ENCODE measurements at regions not wholly inside any gene's neighbourhood (a gene's known extent, or its start where the extent isn't known, plus 50 kb on each side); places are given as distances from the start of the nearest gene placed in this dataset.

DNA sequence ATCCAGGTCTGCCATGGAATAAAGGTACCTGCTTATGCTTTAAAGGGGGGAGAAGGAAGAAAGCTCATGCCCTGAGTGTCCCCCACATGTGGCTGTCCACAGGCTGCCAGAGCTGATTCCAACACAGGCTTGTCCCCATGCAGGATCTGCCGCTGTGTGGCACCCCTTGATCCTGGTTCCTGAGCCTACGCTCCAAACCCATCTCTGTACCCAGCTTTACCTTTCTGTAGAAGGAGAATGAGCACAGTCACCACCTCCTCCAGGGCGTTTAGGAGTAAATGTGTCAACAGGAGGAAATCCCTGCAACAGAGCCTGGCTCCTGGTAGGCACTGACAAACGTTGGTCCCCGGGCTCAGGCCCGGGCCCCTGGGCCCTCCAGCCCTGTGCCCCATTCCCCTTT lies 175.6 kb downstream of the RBFOX3 start:
- intact Hi-C loops (cut with DNase I) = no loop called here
- no peak for DNase-seq
- ATAC-seq = no peak

DNA sequence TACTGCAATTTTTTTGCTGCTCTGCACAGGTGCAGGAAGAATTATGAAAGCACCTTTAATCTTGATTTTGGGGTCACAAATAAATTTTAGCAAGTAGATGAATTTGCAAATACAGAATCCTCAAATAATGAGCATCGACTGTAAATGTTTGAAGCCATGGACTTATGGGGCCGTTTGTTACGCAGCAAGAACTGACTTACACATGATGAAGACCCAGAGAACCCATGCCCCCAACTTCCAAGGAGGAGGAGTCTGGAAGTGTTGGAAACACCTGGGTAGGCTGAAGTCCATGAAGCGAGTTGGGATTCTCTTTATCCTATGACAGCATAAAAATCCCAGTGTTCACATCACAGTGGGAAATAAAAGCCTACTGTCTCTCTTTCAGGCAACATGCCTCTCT lies 176.6 kb downstream of the RBFOX3 start:
- no peak for DNase-seq
- intact Hi-C loops (cut with DNase I) = no loop called here
- ATAC-seq = no peak

DNA sequence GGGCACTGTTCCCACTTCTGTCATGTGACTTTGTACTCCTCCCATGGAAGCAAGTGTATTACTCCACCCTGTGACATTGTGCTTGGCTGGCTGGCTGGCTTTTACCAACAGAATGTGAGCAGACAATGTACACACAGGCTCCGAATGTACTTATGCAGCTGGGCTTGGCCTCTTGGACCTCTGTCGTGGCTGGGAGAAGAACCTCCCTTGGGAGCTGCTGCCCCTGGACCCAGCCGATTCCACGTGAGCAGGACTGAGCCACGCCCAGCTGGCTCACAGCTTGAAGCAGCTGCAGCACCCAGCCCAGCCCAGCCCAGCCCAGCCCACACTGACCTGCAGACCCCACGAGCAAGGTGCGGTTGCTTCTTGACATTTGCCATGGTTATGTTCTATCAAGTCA lies 177.5 kb downstream of the RBFOX3 start:
- ATAC-seq (no peak), DNase-seq (no peak)
- intact Hi-C loops (cut with DNase I) = no loop called here

DNA sequence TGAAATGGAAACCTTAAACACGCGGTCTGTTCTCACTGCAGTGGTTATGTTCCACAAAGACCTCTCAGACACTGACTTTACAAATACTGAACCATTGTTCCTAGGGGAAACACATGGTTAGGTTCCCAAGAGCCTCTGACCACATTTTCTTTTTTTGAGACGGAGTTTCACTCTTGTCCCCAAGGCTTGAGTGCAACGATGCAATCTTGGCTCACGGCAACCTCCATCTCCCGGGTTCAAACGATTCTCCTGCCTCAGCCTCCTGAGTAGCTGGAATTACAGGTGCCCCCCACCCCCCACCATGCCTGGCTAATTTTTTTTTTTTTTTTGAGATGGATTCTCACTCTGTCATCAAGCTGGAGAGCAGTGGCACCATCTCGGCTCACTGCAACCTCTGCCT lies 179.7 kb downstream of the RBFOX3 start:
- intact Hi-C loops (cut with DNase I) = no loop called here
- DNase-seq = no peak
- no peak for ATAC-seq

DNA sequence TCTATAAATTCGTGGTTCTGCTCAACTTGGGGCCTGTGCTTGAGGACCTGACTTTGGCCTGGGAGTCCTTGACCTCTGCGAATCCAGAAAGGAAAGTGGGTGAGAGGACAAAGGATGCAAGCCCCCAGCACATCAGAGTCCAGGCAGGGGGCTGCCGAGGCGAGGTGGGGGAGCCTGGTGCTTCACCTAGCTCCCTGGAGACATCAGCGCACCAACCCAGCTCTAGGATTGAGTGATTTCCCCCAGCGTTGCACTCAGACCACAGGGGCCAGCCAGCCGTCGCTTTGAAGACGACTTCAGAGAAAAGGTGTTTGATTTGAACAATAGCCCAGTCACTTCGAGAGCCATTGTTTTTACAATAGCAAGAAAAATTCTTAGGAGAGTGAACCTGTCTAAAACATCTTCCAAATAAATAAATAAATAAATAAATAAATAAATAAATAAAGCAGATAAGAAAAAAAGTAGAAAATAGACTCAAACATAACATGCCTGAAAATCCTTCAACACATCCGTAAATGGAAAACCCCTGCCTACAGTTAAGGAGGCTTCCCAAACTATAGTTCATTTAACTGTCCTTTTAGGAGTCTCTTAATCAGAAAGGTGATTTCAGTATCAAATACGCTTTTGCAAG lies 180.9 kb downstream of the RBFOX3 start:
- intact Hi-C loops (cut with DNase I) = no loop called here
- DNase-seq (no peak), ATAC-seq (no peak)

DNA sequence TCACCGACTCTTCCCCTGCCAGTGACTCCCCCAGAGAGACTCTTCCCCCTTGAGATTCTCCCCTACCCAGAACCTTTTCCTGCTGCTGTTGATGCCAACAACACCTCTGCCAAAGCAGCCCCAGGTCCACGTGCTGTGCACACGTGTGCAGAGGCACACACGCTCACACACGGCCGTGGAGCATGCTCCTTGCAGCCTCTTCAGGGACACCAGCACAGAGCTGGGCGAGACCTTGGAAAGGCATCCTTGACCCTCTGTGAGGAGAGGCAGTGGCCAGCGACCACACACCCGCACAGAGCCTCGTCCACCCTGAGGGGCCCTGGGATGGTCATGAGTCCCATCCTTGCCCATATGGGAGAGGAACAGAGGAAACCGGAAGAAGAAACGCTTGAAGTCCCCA lies 181.9 kb downstream of the RBFOX3 start:
- intact Hi-C loops (cut with DNase I) = no loop called here
- DNase-seq = no peak
- no peak for ATAC-seq

DNA sequence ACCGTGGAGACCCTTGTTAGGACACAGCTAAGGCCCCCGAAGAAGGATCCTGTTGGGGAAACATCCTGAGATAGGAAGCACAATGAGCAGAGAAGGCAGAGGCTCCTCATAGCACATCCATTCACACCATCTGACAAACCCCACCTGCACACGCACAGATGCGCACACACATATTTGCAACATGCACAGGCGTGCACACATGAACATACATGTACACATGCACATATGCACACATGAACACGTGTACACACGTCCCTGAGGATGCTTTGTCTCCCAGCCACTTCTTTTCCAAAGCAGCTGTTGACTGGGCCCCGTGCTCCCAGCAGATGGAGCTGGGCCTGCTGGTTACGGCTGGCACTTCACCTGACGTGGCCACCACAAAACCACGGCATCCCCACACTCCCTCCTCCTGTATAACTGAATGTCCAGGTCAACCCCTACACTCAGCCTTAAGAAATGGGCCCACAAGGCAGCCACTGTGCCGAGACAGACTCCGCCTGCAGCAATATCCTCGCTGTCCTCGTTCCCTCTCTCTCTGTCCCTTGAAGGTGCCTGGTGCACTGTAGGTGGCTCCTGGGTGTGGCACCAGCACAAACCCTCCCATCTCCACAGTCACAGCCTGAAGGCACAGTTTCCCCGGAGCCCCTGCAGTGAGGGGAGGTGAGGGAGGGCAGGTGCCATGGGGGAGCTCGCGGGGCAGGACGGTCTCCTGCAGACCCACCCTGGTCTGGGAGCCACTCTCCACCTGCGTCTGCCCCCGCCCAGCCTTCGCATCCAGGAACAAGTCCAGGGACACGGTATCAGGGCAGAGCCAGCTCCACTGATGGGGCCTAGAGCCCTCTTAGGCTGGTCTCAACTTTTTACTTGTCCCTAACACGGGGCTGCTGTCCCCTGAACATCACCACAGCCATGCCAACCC lies 183.0 kb downstream of the RBFOX3 start:
- ATAC-seq (no peak), DNase-seq (no peak)
- intact Hi-C loops (cut with DNase I) = no loop called here

DNA sequence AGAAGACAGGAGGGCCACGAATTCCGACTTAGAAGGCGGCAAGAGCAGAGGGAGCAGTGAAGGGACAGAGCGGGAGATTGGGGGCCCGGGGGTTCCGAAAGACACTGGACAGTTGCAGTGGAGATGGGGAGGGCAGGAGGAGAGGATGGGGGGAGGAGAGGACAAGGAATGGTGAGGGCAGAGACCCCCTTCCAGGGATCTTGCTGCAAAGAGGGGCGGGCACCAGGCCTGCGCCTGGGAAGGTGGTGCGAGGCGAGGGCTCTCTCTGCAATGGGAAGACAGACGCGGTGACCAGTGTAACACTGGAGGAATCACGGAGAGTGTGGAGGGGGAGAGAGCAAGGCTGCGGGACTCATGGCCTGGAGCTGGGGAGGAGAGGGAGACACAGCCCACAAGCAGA lies 185.2 kb downstream of the RBFOX3 start:
- ATAC-seq (no peak), DNase-seq (no peak)
- intact Hi-C loops (cut with DNase I) = no loop called here

DNA sequence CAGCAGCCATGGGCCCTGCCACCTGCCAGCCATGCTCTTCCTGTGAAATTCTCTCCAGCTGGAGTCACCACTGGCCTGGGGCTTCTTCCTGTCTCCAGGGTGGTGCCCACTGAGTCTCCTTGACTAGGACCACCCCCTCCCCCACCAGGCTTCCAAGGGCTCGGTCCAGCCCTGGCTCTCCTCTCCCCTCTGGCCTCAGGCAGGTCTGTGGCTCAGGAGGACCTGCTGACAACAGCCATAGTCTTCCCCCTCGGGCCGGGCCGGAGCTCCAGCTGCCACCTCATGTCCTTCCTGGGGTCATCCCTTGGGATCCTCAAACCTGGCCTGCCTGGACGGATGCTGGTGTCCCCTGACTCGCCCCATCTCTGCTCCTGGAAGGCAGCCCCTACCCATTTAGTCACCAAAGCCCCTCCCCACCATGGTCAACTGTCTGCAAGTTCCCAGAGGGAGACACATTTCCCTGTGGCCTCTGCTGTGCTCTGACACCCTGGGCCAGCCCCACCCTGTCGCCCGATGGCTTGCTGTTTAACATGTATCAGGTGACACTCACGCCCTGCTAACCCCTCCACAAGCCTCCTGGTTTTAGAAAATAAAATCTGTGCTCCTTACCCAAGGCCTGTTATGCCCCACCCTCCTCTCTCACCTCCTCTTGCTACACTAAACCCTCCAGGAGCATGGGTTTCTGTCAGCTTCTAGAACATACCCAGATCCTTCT lies 186.2 kb downstream of the RBFOX3 start:
- DNase-seq (no peak), ATAC-seq (no peak)
- intact Hi-C loops (cut with DNase I) = no loop called here

DNA sequence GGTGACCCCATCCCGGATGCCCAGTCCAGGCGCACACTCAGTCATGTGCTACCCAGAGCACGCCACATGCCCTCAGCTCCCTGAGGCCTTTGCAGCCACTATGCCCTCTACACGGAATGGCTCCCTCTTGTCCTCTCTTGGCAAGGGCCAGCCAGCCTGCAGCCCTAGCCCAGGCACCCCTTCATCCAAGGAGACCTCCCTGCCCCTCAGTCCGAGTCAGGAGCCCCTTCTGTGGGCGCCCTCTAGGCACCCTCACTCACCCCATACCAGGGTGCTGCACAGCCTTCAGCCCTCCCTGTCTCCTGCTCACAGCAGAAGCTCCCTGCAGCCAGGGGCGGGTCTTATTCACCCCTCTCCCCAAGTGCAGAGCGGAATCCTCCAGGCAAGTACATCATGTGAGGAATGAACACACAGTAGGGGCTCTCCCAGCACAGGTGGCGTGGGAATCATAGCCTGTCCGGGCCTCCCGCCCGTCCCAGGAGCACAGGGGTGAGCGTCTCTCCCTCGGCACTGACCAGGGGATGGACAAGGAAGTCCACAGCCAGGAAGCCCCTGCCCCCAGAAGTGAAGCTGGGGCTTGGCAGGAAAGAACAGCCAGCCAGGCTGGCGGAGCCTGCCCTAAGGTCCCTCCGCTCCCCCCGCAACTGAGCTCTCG lies 186.9 kb downstream of the RBFOX3 start:
- intact Hi-C loops (cut with DNase I) = no loop called here
- DNase-seq (no peak), ATAC-seq (no peak)

DNA sequence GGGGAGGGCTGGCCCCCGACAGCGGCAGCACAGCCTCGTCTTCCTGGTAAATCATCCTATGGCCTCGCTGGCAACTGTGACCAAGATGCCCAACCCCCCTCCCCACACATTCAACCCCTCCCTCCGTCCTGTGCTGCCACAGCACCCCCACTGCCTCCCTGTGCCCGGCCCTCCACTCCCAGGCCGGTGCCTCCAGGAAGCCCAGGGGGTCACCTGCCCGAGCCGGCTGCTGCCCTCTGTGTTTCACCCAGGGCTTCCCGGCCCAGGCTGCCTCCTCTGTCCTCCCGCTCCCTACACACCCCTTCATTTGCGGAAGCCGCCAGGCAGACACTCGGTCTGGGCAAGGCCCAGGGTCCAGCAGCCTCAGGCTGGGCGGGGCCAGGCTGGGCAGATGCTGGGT lies 188.6 kb downstream of the RBFOX3 start:
- intact Hi-C loops (cut with DNase I) = no loop called here
- ATAC-seq (no peak), DNase-seq (no peak)

DNA sequence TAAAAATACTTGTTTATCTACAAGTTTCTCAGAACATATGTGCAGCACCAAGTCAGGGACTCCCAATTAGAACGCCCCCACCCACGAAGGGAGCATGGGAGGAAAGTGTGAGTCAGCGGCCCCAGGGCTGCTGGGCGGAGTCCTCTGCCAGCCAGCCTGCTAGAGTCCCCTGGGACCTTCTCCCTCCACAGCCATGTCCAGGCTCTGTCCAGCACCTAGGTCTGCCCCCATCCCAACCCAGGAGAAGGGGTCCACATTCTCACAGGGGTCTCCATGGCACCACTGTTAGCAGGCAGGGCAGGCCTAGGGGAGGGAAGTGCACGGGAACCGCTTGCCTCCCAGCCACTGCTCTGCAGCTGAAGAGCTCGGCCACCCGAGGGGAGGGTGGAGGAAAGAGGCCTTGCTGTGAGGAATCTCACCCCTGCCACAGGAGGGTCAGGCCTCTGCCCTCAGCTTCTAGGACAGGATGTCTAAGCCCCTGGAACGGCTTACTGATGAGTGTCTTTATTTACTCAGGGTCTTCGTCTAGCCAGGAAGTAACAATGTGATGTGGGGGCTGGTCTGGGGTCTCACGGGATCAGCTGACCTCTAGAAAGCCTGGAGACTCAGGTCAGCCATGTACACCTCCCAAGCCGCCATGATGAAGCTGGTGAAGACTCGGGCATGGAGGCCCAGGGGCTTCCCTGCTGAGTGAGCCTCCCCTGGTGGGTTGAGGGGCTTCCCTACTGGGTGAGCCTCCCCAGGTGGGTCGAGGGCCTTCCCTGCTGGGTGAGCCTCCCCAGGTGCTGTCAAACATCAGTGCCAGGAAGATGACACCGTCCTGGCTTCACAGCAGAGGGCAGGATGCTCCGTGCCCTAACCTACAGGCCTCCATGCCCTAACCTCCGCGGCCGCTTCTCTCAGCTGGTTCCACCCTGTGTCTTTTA lies 190.3 kb downstream of the RBFOX3 start:
- intact Hi-C loops (cut with DNase I) = no loop called here
- no peak for DNase-seq
- ATAC-seq = no peak

DNA sequence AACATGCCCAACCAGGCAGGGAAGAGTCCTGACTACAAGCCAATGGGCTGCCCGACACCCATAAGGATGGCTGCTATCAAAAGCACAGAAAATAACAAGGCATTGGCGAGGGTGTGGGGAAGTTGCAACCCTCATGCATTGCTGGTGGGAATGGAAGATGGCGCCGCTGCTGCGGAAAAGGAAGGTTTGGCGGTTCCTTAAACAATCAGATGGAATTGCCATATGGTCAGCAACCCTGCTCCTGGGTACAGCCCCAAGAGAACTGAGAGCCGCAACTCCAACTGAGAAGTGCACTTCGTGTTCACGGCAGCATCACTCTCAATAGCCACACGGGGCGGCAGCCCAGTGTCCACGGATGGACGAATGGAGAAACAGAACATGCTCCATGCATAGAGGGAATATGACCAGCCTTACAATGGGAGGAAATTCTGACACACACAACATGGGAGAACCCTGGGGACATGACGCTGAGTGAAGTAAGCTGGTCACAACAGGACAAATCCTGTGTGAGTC lies 193.3 kb downstream of the RBFOX3 start:
- intact Hi-C loops (cut with DNase I) = no loop called here
- DNase-seq (no peak), ATAC-seq (no peak)

DNA sequence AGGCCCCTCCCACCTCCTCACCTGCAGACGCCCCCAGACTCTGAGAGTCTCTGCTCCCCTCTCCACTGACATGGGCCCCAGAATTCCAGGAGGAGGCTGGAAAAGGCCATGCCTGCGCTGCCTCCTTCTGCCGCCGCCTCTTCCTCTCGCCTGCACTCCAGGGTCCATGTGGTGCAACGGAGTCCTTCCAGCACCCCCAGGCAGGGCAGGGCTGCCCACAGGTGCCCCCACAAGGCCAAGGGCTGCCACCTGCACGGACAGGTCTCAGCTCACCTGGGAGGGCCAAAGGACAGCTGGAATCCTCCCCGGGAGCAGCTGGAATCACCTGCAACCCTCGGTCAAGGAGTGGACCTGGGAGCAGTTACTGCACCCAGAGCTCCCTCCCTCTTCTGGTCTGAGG lies 194.9 kb downstream of the RBFOX3 start:
- DNase-seq (no peak), ATAC-seq (no peak)
- intact Hi-C loops (cut with DNase I) = no loop called here

DNA sequence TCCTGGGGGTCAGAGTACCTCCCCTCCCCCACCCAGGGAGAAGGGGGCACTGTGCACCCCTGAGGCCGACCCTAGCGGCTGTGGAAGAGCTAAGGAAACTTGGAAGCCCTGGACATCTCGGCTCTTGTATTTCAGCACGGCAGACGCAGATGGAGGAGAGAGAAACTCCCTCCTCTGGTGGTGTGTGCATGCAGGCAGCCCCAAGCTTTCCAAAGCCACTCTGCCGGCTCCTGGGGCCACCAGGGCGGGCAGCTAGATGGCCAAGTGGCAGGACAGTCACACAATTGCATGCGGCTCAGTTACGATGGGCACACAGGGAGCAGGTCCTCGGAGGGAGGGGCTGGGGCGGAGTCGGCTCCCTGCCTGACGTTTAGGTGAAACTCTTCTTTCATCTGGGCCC lies 195.5 kb downstream of the RBFOX3 start:
- intact Hi-C loops (cut with DNase I) = no loop called here
- no peak for ATAC-seq
- no peak for DNase-seq

DNA sequence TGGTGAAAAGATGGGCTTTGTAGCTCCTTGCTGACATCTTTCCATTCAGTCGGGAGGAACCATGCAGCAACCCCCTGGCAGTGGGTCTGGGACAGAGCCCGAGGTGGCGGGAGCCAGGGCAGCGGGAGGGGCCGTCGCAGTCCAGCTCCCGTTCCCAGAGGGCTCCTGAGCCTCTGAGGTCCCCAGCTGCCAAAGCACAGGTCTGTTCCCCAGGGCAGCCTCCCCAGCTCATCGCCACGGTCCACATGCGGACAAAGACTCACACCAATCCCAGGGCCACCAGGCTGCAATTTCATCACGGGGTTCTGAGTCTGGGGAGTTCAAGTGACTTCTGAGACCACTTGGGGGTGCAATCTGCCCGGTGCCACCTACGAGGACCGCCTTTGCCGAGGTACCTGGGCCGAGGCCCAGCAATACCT lies 196.0 kb downstream of the RBFOX3 start:
- ATAC-seq (no peak), DNase-seq (no peak)
- intact Hi-C loops (cut with DNase I) = no loop called here

DNA sequence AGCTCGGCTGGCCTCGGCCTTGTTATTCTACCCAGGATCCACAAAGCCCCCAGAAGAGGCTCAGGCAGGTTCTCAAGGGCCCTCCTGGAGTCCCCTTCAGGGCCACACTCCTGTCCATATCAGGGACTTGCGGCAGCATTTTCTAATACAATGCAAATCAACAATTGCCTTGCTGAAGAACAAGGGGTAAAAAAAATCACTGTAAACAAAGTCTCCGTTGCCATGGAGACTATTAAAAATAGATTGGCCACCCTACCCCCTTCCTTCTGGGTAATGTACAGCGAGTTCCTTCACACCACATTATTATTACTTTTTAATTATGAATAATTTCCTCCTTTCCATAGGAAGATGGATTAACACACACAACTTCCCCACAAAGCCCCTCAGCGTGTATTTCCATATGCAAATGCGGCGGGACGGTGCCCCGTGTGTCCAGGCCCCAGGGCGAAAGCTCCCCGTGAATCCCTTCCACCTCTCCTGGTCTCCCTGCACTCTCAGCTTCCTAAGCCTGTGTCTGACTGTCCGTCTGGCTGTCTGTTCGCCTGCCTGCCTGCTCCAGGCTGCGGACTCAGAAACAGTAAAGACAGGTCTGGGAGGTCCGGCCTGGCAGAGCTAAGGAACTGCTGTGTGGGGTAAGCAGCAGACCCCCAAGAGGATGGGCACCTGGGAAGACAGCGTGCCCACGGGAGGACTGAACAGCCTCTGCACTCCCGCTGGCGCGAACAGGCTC lies 196.6 kb downstream of the RBFOX3 start:
- DNase-seq = no peak
- no peak for ATAC-seq
- intact Hi-C loops (cut with DNase I) = no loop called here

DNA sequence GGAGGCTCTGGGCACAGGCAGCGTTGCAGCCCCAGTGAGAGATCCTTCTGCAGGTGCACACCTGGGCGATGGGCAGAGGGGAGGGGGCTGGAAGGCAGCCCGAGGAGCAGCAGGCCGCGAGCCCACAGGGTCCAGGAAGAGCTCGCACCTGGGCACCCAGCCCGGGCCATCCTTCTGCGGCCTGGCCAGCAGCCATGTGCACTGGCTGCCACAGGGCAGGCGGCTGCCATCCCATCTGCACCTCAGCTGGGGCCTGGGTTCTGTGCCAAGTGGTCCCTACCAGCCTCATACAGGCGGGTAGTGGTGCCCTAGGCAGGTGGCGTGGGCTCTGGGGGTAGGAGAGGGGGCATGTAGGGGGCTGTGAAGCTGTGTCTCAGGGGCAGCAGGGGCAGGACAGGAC lies 197.2 kb downstream of the RBFOX3 start:
- ATAC-seq = peak in 1 of 2 donors; percentile 17
- no peak for DNase-seq
- intact Hi-C loops (cut with DNase I) = no loop called here

All from left cardiac atrium (tissue), 4 donors.